ENCODE measurements at regions not wholly inside any gene's neighbourhood (a gene's known extent, or its start where the extent isn't known, plus 50 kb on each side); places are given as distances from the start of the nearest gene placed in this dataset.

DNA sequence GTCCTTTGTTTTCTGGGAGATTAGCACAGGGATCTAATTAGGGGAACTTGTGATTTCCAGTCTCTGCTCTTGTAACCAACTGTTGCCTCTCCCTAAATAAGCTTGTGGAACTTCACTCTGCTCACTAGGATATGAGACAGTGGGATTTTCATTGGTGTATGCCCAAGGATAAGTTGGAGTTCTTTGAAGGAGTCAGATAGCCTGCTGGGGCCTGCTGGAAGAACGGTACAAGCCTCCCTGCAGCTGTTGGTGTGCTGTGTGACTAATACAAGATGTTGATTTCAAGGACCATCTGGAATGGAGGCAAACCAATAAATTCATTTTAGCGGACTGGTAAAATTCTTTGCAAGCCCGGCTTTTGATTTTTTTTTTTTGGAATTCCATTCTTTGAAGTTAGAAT, 167.0 kb downstream of the AASDH start:
- Histone ChIP-seq H3K36me3 (ENCODE audit: control insufficient read depth in 4 of 4, insufficient read depth in 4 of 4, low read length in 3 of 4) (peaks cover 2 to 7% (median 2%) of the 10 kb centered on the region in 4 experiments), H3K4me3 (ENCODE audit: control insufficient read depth in 1 of 7, extremely low read depth in 1 of 7, insufficient read depth in 4 of 7, low read depth in 2 of 7, low read length in 6 of 7) (no peak overlapping the region), H3K4me1 (ENCODE audit: control extremely low read depth in 1 of 4, control insufficient read depth in 4 of 4, insufficient read depth in 4 of 4, low read length in 3 of 4) (peaks cover 2 to 15% (median 12%) of the 10 kb centered on the region in 4 experiments), H3K27me3 (replicated peaks in 2 of 5; ENCODE audit: control insufficient read depth in 4 of 5, insufficient read depth in 5 of 5, low read length in 4 of 5) (no peaks in the 10 kb centered on the region), H3K9me3 (ENCODE audit: control extremely low read depth in 1 of 5, control insufficient read depth in 4 of 5, insufficient read depth in 2 of 5, low read depth in 1 of 5, low read length in 4 of 5) (peaks cover 0 to 1% (median 0%) of the 10 kb centered on the region in 5 experiments), H3K27ac (ENCODE audit: insufficient read depth in 1 of 2, low read depth in 1 of 2, low read length in 2 of 2, poor library complexity in 1 of 2, severe bottlenecking in 2 of 2) (no peak overlapping the region)
- no peak for DNase-seq
- ChIA-PET CTCF (interaction anchor here (0.6 to 0.7 kb wide), 2 partner anchors 14 to 19 kb away, joined by 3 read pairs; no protein-coding TSS in a partner anchor), POLR2A (no interaction called here)
- 100% methylated on average over 1 of the region's 3 CpGs for WGBS (ENCODE audit: insufficient coverage)

DNA sequence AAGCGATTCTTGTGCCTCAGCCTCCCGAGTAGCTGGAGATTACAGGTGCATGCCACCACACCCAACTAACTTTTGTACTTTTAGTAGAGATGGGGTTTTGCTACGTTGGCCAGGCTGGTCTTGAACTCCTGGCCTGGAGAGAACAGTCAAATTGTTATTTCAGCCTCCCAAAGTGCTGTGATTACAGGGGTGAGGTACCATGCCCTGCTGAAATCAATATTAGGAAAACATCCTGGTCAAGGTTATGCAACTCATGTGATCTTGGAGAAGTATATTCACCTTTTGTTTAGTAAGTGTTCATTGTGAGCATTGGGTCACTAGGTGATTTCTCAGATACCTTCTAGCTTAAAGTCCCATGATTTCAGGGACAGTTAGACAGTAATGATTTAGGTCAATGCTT, 167.8 kb downstream of the AASDH start:
- no peak overlapping the region for H3K4me3 ChIP-seq (ENCODE audit: control insufficient read depth in 1 of 7, extremely low read depth in 1 of 7, insufficient read depth in 4 of 7, low read depth in 2 of 7, low read length in 6 of 7)
- POLR2A ChIA-PET = no interaction called here
- no peak overlapping the region for H3K27ac ChIP-seq (ENCODE audit: insufficient read depth in 1 of 2, low read depth in 1 of 2, low read length in 2 of 2, poor library complexity in 1 of 2, severe bottlenecking in 2 of 2)
- no peaks in the 10 kb centered on the region for H3K27me3 ChIP-seq (replicated peaks in 2 of 5; ENCODE audit: control insufficient read depth in 4 of 5, insufficient read depth in 5 of 5, low read length in 4 of 5)
- peaks cover 0 to 1% (median 0%) of the 10 kb centered on the region in 5 experiments for H3K9me3 ChIP-seq (ENCODE audit: control extremely low read depth in 1 of 5, control insufficient read depth in 4 of 5, insufficient read depth in 2 of 5, low read depth in 1 of 5, low read length in 4 of 5)
- no peak for DNase-seq
- H3K36me3 ChIP-seq (ENCODE audit: control insufficient read depth in 4 of 4, insufficient read depth in 4 of 4, low read length in 3 of 4) = peaks cover 0 to 7% (median 2%) of the 10 kb centered on the region in 4 experiments
- peaks cover 2 to 16% (median 12%) of the 10 kb centered on the region in 4 experiments for H3K4me1 ChIP-seq (ENCODE audit: control extremely low read depth in 1 of 4, control insufficient read depth in 4 of 4, insufficient read depth in 4 of 4, low read length in 3 of 4)
- CTCF ChIA-PET = interaction anchor here (0.7 kb wide), 1 partner anchor 14 kb away, joined by 3 read pairs; no protein-coding TSS in a partner anchor
- 100% methylated on average over 2 of the region's 3 CpGs for WGBS (ENCODE audit: insufficient coverage)

DNA sequence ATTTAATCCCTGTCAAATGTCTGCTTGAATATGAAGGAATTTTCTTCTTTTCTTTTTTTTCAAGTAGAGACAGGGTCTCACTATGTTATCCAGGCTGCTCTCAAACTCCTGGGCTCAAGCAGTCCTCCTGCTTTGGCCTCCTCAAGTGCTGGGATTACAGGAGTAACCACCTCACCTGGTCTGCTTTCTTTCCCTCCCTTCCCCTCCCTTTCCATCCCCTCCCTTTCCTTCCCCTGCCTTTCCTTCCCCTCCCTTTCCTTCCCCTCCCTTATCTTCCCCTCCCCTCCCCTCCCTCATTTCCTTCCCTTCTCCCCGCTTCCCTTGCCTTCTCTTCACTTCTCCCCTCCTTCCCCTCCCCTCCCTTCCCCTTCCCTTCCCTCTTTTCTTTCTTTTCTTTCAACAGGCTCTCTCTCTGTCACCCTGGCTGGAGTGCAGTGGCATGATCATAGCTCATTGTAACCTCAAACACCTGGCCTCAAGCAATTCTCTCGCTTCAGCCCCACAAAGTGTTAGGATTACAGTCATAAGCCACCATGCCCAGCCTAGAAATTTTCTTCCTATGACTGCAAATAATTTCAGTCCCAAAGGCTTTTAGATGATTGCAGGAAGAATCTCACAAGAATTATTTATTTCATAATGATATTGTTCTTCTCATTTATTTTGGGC, 168.9 kb downstream of the AASDH start:
- peaks cover 2 to 16% (median 12%) of the 10 kb centered on the region in 4 experiments for H3K4me1 ChIP-seq (ENCODE audit: control extremely low read depth in 1 of 4, control insufficient read depth in 4 of 4, insufficient read depth in 4 of 4, low read length in 3 of 4)
- no peak for DNase-seq
- H3K27ac ChIP-seq (ENCODE audit: insufficient read depth in 1 of 2, low read depth in 1 of 2, low read length in 2 of 2, poor library complexity in 1 of 2, severe bottlenecking in 2 of 2) = no peak overlapping the region
- WGBS (ENCODE audit: insufficient coverage) = 88% methylated on average over 2 of the region's 2 CpGs
- no peaks in the 10 kb centered on the region for H3K27me3 ChIP-seq (replicated peaks in 2 of 5; ENCODE audit: control insufficient read depth in 4 of 5, insufficient read depth in 5 of 5, low read length in 4 of 5)
- peaks cover 0 to 1% (median 0%) of the 10 kb centered on the region in 5 experiments for H3K9me3 ChIP-seq (ENCODE audit: control extremely low read depth in 1 of 5, control insufficient read depth in 4 of 5, insufficient read depth in 2 of 5, low read depth in 1 of 5, low read length in 4 of 5)
- no peak overlapping the region for H3K4me3 ChIP-seq (ENCODE audit: control insufficient read depth in 1 of 7, extremely low read depth in 1 of 7, insufficient read depth in 4 of 7, low read depth in 2 of 7, low read length in 6 of 7)
- ChIA-PET POLR2A (no interaction called here), CTCF (no interaction called here)
- peaks cover 0 to 5% (median 2%) of the 10 kb centered on the region in 4 experiments for H3K36me3 ChIP-seq (ENCODE audit: control insufficient read depth in 4 of 4, insufficient read depth in 4 of 4, low read length in 3 of 4)

DNA sequence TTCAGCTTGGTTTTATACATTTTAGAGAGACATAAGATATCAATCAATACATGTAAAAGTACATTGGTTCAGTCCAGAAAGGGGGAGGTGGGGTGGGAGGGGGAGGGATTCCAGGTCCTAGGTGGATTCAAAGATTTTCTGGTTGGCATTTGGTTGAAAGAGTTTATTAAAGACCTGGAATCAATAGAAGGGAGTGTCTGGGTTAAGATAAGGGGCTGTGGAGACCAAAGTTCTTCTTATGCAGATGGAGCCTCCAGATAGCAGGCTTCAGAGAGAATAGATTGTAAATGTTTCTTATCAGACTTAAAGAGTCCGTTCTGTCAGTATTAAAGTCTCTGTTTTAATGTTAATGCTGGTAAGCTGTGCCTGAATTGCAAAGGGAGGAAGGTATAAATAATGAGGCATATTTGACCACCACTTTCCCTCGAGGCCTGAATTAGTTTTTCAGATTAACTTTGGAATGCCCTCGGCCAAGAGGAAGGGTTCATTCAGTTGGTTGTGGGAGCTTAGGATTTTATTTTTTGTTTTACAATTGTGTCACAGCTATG, 169.9 kb downstream of the AASDH start:
- peak; percentile 8 to 57 (median 28) for DNase-seq
- no peak overlapping the region for H3K27ac ChIP-seq (ENCODE audit: insufficient read depth in 1 of 2, low read depth in 1 of 2, low read length in 2 of 2, poor library complexity in 1 of 2, severe bottlenecking in 2 of 2)
- H3K9me3 ChIP-seq (ENCODE audit: control extremely low read depth in 1 of 5, control insufficient read depth in 4 of 5, insufficient read depth in 2 of 5, low read depth in 1 of 5, low read length in 4 of 5) = peaks cover 0 to 1% (median 0%) of the 10 kb centered on the region in 5 experiments
- H3K27me3 ChIP-seq (replicated peaks in 2 of 5; ENCODE audit: control insufficient read depth in 4 of 5, insufficient read depth in 5 of 5, low read length in 4 of 5) = no peaks in the 10 kb centered on the region
- 55% methylated on average over 1 of the region's 3 CpGs for WGBS (ENCODE audit: insufficient coverage)
- H3K4me3 ChIP-seq (ENCODE audit: control insufficient read depth in 1 of 7, extremely low read depth in 1 of 7, insufficient read depth in 4 of 7, low read depth in 2 of 7, low read length in 6 of 7) = no peak overlapping the region
- ChIA-PET POLR2A (no interaction called here), CTCF (no interaction called here)
- peaks cover 2 to 16% (median 12%) of the 10 kb centered on the region in 4 experiments for H3K4me1 ChIP-seq (ENCODE audit: control extremely low read depth in 1 of 4, control insufficient read depth in 4 of 4, insufficient read depth in 4 of 4, low read length in 3 of 4)
- peaks cover 0 to 5% (median 2%) of the 10 kb centered on the region in 4 experiments for H3K36me3 ChIP-seq (ENCODE audit: control insufficient read depth in 4 of 4, insufficient read depth in 4 of 4, low read length in 3 of 4)

DNA sequence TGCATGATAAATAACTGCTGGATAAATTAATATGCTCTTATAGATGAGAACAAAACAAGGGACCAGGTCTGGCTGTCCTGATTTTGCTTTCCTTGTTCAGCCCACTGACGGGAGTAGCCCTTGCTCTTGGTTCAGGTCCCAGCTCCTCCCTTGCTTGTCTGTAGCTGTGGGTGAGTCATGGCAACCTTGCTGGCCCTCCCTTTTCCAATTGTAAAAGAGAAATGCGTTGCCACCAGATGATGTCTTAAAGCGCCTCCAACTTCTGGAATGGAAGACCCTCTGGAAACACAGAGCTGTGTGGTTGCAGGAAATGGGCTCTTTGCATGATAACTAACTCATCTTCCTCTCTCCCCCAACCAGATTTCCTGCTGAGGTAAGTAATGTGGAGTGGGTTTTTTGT, 171.4 kb downstream of the AASDH start:
- ChIA-PET POLR2A (no interaction called here), CTCF (no interaction called here)
- H3K27me3 ChIP-seq (replicated peaks in 2 of 5; ENCODE audit: control insufficient read depth in 4 of 5, insufficient read depth in 5 of 5, low read length in 4 of 5) = no peaks in the 10 kb centered on the region
- no peak overlapping the region for H3K27ac ChIP-seq (ENCODE audit: insufficient read depth in 1 of 2, low read depth in 1 of 2, low read length in 2 of 2, poor library complexity in 1 of 2, severe bottlenecking in 2 of 2)
- DNase-seq = peak; percentile 43 to 81 (median 73)
- H3K9me3 ChIP-seq (ENCODE audit: control extremely low read depth in 1 of 5, control insufficient read depth in 4 of 5, insufficient read depth in 2 of 5, low read depth in 1 of 5, low read length in 4 of 5) = peaks cover 1 to 11% (median 7%) of the 10 kb centered on the region in 5 experiments
- H3K4me1 ChIP-seq (ENCODE audit: control extremely low read depth in 1 of 4, control insufficient read depth in 4 of 4, insufficient read depth in 4 of 4, low read length in 3 of 4) = peaks cover 2 to 16% (median 12%) of the 10 kb centered on the region in 4 experiments
- 44% methylated on average over 1 of the region's 3 CpGs for WGBS (ENCODE audit: insufficient coverage)
- H3K4me3 ChIP-seq (ENCODE audit: control insufficient read depth in 1 of 7, extremely low read depth in 1 of 7, insufficient read depth in 4 of 7, low read depth in 2 of 7, low read length in 6 of 7) = no peak overlapping the region
- peaks cover 4 to 12% (median 8%) of the 10 kb centered on the region in 4 experiments for H3K36me3 ChIP-seq (ENCODE audit: control insufficient read depth in 4 of 4, insufficient read depth in 4 of 4, low read length in 3 of 4)

DNA sequence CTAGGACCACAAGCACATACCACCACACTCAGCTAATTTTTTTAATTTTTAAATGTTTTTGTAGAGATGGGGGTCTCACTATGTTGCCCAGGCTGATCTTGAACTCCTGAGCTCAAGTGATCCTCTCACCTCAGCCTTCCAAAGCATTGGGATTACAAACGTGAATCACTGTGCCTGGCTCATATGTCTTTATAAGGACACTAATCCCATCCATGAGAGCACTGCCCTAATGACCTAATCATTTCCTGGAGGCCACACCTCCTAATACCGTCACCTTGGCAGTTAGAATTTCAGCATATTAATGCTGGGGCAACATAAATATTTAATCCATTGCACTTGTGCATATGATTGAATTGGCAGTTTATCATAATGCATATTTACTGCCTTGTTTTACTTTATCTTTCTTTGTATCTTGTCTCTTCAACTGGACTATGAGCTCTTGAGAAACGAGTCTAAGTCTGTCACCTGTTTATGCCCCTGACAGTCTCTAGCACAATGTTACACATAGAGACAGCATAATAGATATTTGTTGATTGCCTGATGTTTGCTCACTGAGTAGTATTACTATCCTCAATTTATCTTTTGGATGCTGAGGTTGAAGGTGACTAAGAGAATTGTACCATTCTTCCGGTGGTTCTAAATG, 172.0 kb downstream of the AASDH start:
- Histone ChIP-seq H3K27me3 (replicated peaks in 2 of 5; ENCODE audit: control insufficient read depth in 4 of 5, insufficient read depth in 5 of 5, low read length in 4 of 5) (no peaks in the 10 kb centered on the region), H3K36me3 (ENCODE audit: control insufficient read depth in 4 of 4, insufficient read depth in 4 of 4, low read length in 3 of 4) (peaks cover under 1 to 17% (median 7%) of the 10 kb centered on the region in 4 experiments), H3K4me1 (ENCODE audit: control extremely low read depth in 1 of 4, control insufficient read depth in 4 of 4, insufficient read depth in 4 of 4, low read length in 3 of 4) (peaks cover 2 to 16% (median 12%) of the 10 kb centered on the region in 4 experiments), H3K9me3 (ENCODE audit: control extremely low read depth in 1 of 5, control insufficient read depth in 4 of 5, insufficient read depth in 2 of 5, low read depth in 1 of 5, low read length in 4 of 5) (peaks cover under 1 to 14% (median 7%) of the 10 kb centered on the region in 5 experiments), H3K4me3 (ENCODE audit: control insufficient read depth in 1 of 7, extremely low read depth in 1 of 7, insufficient read depth in 4 of 7, low read depth in 2 of 7, low read length in 6 of 7) (no peak overlapping the region), H3K27ac (ENCODE audit: insufficient read depth in 1 of 2, low read depth in 1 of 2, low read length in 2 of 2, poor library complexity in 1 of 2, severe bottlenecking in 2 of 2) (no peak overlapping the region)
- ChIA-PET CTCF (no interaction called here), POLR2A (no interaction called here)
- 100% methylated on average over 2 of the region's 4 CpGs for WGBS (ENCODE audit: insufficient coverage)
- DNase-seq = no peak

DNA sequence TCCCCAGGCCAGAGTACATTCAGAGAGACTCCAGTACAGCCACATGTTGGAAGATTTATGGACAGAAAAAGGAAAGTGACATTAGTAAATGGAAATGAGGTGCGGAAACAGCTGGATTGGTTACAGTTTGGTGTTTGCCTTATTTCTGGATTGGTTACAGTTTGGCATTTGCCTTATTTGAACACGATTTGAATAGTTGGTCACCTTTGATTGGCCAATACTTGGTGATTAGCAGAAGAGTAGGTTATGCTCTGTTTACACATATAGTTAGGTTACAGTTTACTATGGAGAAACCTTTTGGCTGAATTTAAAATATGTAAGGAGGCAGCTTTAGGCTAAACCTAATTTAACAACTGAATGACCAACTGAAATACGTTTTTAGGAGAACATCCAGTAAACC, 173.7 kb downstream of the AASDH start:
- CTCF ChIA-PET = no interaction called here
- no peak for DNase-seq
- no peak overlapping the region for H3K27ac ChIP-seq (ENCODE audit: insufficient read depth in 1 of 2, low read depth in 1 of 2, low read length in 2 of 2, poor library complexity in 1 of 2, severe bottlenecking in 2 of 2)
- peaks cover 2 to 16% (median 12%) of the 10 kb centered on the region in 4 experiments for H3K4me1 ChIP-seq (ENCODE audit: control extremely low read depth in 1 of 4, control insufficient read depth in 4 of 4, insufficient read depth in 4 of 4, low read length in 3 of 4)
- 100% methylated on average over 2 of the region's 3 CpGs for WGBS (ENCODE audit: insufficient coverage)
- peaks cover 0 to 21% (median 10%) of the 10 kb centered on the region in 4 experiments for H3K36me3 ChIP-seq (ENCODE audit: control insufficient read depth in 4 of 4, insufficient read depth in 4 of 4, low read length in 3 of 4)
- H3K4me3 ChIP-seq (ENCODE audit: control insufficient read depth in 1 of 7, extremely low read depth in 1 of 7, insufficient read depth in 4 of 7, low read depth in 2 of 7, low read length in 6 of 7) = no peak overlapping the region
- peaks cover 0 to 18% (median 7%) of the 10 kb centered on the region in 5 experiments for H3K9me3 ChIP-seq (ENCODE audit: control extremely low read depth in 1 of 5, control insufficient read depth in 4 of 5, insufficient read depth in 2 of 5, low read depth in 1 of 5, low read length in 4 of 5)
- POLR2A ChIA-PET = no interaction called here
- no peaks in the 10 kb centered on the region for H3K27me3 ChIP-seq (replicated peaks in 2 of 5; ENCODE audit: control insufficient read depth in 4 of 5, insufficient read depth in 5 of 5, low read length in 4 of 5)
